AG04449 (cell line): ENCODE measurements at regions not wholly inside any gene's neighbourhood (a gene's known extent, or its start where the extent isn't known, plus 50 kb on each side); places are given as distances from the start of the nearest gene placed in this dataset.
"Not testable (repeated sequence)": the region's sequence is repeated elsewhere in the genome, so short reads cannot be mapped to it uniquely, and the experiment has no call there.

ENCODE experiments used
- CTCF ChIA-PET: fragments of 350-600 bp; formaldehyde crosslinking; extraction: SDS; loops from one replicate; lab custom pipeline; 2021; ENCODE audit warnings: antibody characterized with exemption; lab: Yijun Ruan, JAX
- POLR2A ChIA-PET: fragments of 400-600, 350-600 bp; formaldehyde crosslinking; extraction: SDS; loops from one replicate; lab custom pipeline; 2020; ENCODE audit warnings: antibody characterized with exemption, inconsistent platforms; lab: Yijun Ruan, JAX
- DNase-seq: peaks from one replicate; pipeline ENCODE4 v3.0.0-alpha.2; 2010; ENCODE audit warnings: low read depth, low spot score
- H3K4me3 ChIP-seq: 2 replicates; pipeline ENCODE4 v1.5.1; 2011; ENCODE audit warnings: low read depth, mild to moderate bottlenecking, control low read depth, low read length
- CTCF ChIP-seq: IDR thresholded peaks from one replicate; pipeline ENCODE4 v1.5.1; 2011; ENCODE audit warnings: mild to moderate bottlenecking, moderate library complexity, low read length, control low read depth, inconsistent platforms; ENCODE audit not compliant: insufficient read depth; ENCODE audit errors: missing control alignments

DNA sequence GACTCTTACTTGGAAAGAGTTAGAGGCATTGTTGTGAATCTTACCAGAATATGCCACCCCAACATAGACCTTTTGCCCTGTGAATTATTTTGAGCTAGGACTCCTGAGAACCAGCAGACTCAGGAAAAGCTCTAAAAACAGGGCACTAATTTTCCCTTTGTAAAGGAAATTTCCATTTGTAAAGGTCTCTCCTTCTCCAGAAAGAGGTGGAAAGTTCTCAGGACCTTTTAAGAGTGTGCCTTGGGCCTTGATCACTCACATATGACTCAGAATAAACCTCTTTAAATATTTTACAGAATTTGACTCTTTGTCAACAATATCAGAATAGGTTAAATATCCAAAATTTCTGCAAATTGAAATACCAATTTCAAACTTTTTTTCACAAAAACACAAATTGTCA, 721.8 kb upstream of the NCAM2 start:
- TF ChIP-seq CTCF = no peak
- CTCF ChIA-PET = no interaction called here
- DNase-seq = no peak
- POLR2A ChIA-PET = no interaction called here
- H3K4me3 ChIP-seq = no peak overlapping the region

DNA sequence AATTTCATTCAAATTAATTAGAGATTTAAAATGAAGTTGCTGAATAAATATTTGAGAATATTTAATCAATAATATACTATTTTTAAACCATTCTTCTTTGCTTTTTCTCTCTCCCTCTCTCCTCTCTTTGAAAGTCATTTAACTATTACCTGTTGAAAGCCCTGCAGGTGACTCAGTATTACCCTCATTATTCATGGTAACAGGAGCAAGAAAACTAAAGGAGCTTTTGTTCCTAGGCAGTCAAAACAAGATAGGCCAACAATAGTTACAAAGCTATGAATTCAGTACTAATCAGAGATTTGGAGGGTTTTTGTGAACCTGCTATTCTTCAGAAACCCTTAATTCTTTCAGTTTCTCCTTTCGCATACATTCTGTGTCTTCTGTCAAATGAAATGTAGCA, 721.3 kb upstream of the NCAM2 start:
- ChIA-PET POLR2A (no interaction called here), CTCF (no interaction called here)
- TF ChIP-seq CTCF = no peak
- no peak for DNase-seq
- no peak overlapping the region for H3K4me3 ChIP-seq

DNA sequence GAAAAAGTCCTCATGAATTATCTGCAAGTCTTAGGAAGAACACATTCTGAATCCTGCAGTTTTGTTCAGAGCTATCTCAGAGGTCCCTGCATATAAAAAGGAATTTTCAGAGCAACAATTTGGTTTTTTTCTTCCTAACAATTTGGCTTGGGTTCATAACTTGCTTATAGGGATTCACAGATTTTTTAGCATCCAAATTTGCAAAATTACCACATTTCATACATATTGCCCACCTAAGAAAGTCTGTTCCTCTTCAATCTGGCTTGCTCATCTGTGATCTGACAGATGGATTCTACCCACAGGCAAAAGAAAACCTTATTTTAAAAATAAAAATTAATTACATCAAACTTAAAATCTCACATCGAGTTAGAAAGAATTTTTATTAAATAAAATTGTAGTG, 714.4 kb upstream of the NCAM2 start:
- POLR2A ChIA-PET = no interaction called here
- CTCF ChIA-PET = no interaction called here
- no peak overlapping the region for H3K4me3 ChIP-seq
- no peak for DNase-seq
- no peak for TF ChIP-seq CTCF

DNA sequence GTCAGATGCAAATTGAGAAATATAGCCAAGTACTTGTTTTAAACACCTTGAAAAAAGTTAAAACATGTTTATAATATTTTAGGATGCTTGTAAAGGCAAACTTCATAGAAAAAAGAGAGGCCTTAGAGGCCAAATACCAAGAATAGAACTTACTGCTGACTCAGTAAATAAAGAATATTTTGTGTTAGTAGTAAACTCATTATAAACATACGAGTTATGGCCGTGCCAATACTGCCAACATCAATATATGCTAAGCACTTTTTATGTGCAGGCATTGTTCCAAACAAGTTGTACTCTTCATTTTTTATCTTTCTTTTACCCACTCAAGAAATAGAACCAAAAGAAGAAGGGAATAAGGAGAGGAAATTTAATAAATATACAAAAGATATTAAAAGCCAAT, 705.9 kb upstream of the NCAM2 start:
- H3K4me3 ChIP-seq = no peak overlapping the region
- ChIA-PET POLR2A (no interaction called here), CTCF (no interaction called here)
- no peak for DNase-seq
- TF ChIP-seq CTCF = no peak

GRCh38 chr21:20292854-20293253, 705.4 kb upstream of the NCAM2 start:
- H3K4me3 ChIP-seq, POLR2A ChIA-PET, CTCF ChIA-PET, DNase-seq: not testable (repeated sequence)

- ChIA-PET POLR2A (no interaction called here), CTCF (no interaction called here)
- DNase-seq = no peak
- no peak overlapping the region for H3K4me3 ChIP-seq
- TF ChIP-seq CTCF = no peak
These were observed 696.8 kb upstream of the NCAM2 start for GRCh38 chr21:20301395-20301794.

DNA sequence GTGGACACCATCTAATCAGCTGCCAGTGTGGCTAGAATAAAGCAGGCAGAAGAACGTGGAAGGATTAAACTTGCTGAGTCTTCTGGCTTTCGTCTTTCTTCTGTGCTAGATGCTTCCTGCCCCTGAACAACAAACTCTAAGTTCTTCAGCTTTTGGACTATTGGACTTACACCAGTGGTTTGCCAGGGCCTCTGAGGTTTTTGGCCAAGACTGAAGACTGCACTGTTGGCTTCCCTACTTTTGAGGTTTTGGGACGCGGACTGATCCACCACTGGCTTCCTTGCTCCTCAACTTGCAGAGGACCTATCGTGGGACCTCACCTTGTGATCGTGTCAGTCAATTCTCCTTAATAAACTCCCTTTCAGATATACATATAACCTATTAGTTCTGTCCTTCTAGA, 696.1 kb upstream of the NCAM2 start:
- no peak for TF ChIP-seq CTCF
- DNase-seq = no peak
- POLR2A ChIA-PET = no interaction called here
- CTCF ChIA-PET = no interaction called here
- H3K4me3 ChIP-seq = no peak overlapping the region
